Karpas-422 (cell line): ENCODE measurements at regions not wholly inside any gene's neighbourhood (a gene's known extent, or its start where the extent isn't known, plus 50 kb on each side); places are given as distances from the start of the nearest gene placed in this dataset.

ENCODE experiments used
- DNase-seq: peaks from one replicate; pipeline ENCODE4 v3.0.0-alpha.2; 2015
- H2AFZ ChIP-seq: fragments of 200-600 bp; sonication (generic); 2 replicates; pipeline ENCODE4 v1.6.1; 2014; ENCODE audit warnings: antibody characterized with exemption, low read length, mixed read lengths
- H3K27ac ChIP-seq: fragments of 200-600 bp; sonication (generic); 2 replicates; pipeline ENCODE4 v1.5.1; 2014; ENCODE audit warnings: mild to moderate bottlenecking, low read length, moderate library complexity
- H3K27me3 ChIP-seq: fragments of 200-600 bp; sonication (generic); 2 replicates; pipeline ENCODE4 v1.6.1; 2014; ENCODE audit warnings: low read length, mixed read lengths
- H3K36me3 ChIP-seq: fragments of 200-600 bp; sonication (generic); 2 replicates; pipeline ENCODE4 v1.6.1; 2014; ENCODE audit warnings: low read length, mixed read lengths; ENCODE audit not compliant: insufficient read depth
- H3K4me1 ChIP-seq: fragments of 200-600 bp; sonication (generic); 2 replicates; pipeline ENCODE4 v1.6.1; 2014; ENCODE audit warnings: mild to moderate bottlenecking, low read length, mixed read lengths
- H3K4me2 ChIP-seq: fragments of 200-600 bp; sonication (generic); 2 replicates; pipeline ENCODE4 v1.6.1; 2014; ENCODE audit warnings: low read length, low read depth, mild to moderate bottlenecking; ENCODE audit not compliant: poor library complexity, severe bottlenecking
- H3K4me3 ChIP-seq: fragments of 200-600 bp; sonication (generic); 2 replicates; pipeline ENCODE4 v1.5.1; 2014; ENCODE audit warnings: mild to moderate bottlenecking, antibody characterized with exemption, low read length, mixed read lengths
- H3K79me2 ChIP-seq: fragments of 200-600 bp; sonication (generic); 2 replicates; pipeline ENCODE4 v1.6.1; 2014; ENCODE audit warnings: mild to moderate bottlenecking, low read length, mixed read lengths
- H3K9ac ChIP-seq: fragments of 200-600 bp; sonication (generic); 2 replicates; pipeline ENCODE4 v1.6.0; 2014; ENCODE audit warnings: low read length
- H3K9me2 ChIP-seq: fragments of 200-600 bp; sonication (generic), shearing (Covaris generic); replicated peaks from 2 replicates; pipeline ENCODE4 v1.6.0; 2014; ENCODE audit warnings: mild to moderate bottlenecking, low read length, moderate library complexity; ENCODE audit not compliant: insufficient read depth
- H3K9me3 ChIP-seq: fragments of 300-700, 200-600 bp; sonication (generic); 2 replicates; pipeline ENCODE4 v1.6.1; 2014; ENCODE audit warnings: low read length, mixed read lengths
- H4K20me1 ChIP-seq: fragments of 200-600 bp; sonication (generic); 2 replicates; pipeline ENCODE4 v1.6.1; 2014; ENCODE audit warnings: mild to moderate bottlenecking, antibody characterized with exemption, low read length, low read depth; ENCODE audit not compliant: insufficient read depth

- Histone ChIP-seq H3K4me3 (no peak overlapping the region), H3K79me2 (no peaks in the 10 kb centered on the region), H3K4me1 (no peaks in the 10 kb centered on the region), H3K36me3 (no peaks in the 10 kb centered on the region), H3K27me3 (no peaks in the 10 kb centered on the region), H3K9me3 (no peaks in the 10 kb centered on the region), H4K20me1 (no peaks in the 10 kb centered on the region), H3K9ac (no peak overlapping the region), H3K9me2 (no peaks in the 10 kb centered on the region), H3K27ac (no peak overlapping the region), H2AFZ (no peak overlapping the region), H3K4me2 (no peak overlapping the region)
- no peak for DNase-seq
Measured at GRCh38 chr10:47207281-47207615, 92.7 kb upstream of the GDF10 start.

- no peak for DNase-seq
- H3K4me2 ChIP-seq: no peak overlapping the region
- no peaks in the 10 kb centered on the region for H4K20me1 ChIP-seq
- H3K4me3 ChIP-seq: no peak overlapping the region
- no peaks in the 10 kb centered on the region for H3K79me2 ChIP-seq
- no peaks in the 10 kb centered on the region for H3K4me1 ChIP-seq
- no peaks in the 10 kb centered on the region for H3K9me2 ChIP-seq
- no peak overlapping the region for H3K9ac ChIP-seq
- H3K27ac ChIP-seq: no peak overlapping the region
- no peaks in the 10 kb centered on the region for H3K36me3 ChIP-seq
- H3K9me3 ChIP-seq: no peaks in the 10 kb centered on the region
- H3K27me3 ChIP-seq: no peaks in the 10 kb centered on the region
- H2AFZ ChIP-seq: no peak overlapping the region
Measured at GRCh38 chr10:47207894-47208469, 92.0 kb upstream of the GDF10 start.

GRCh38 chr10:47209466-47209865, 90.5 kb upstream of the GDF10 start:
- no peak overlapping the region for H3K4me2 ChIP-seq
- no peaks in the 10 kb centered on the region for H4K20me1 ChIP-seq
- no peaks in the 10 kb centered on the region for H3K27me3 ChIP-seq
- H3K79me2 ChIP-seq: no peaks in the 10 kb centered on the region
- no peak for DNase-seq
- H2AFZ ChIP-seq: no peak overlapping the region
- no peaks in the 10 kb centered on the region for H3K9me3 ChIP-seq
- H3K9ac ChIP-seq: no peak overlapping the region
- H3K4me3 ChIP-seq: no peak overlapping the region
- no peak overlapping the region for H3K27ac ChIP-seq
- H3K4me1 ChIP-seq: no peaks in the 10 kb centered on the region
- no peaks in the 10 kb centered on the region for H3K9me2 ChIP-seq
- H3K36me3 ChIP-seq: no peaks in the 10 kb centered on the region

GRCh38 chr10:47214520-47214919, 85.5 kb upstream of the GDF10 start:
- H3K27me3 ChIP-seq: no peaks in the 10 kb centered on the region
- H3K27ac ChIP-seq: no peak overlapping the region
- no peaks in the 10 kb centered on the region for H3K79me2 ChIP-seq
- no peaks in the 10 kb centered on the region for H4K20me1 ChIP-seq
- no peaks in the 10 kb centered on the region for H3K9me3 ChIP-seq
- no peak for DNase-seq
- no peak overlapping the region for H3K9ac ChIP-seq
- no peak overlapping the region for H3K4me2 ChIP-seq
- H3K4me3 ChIP-seq: no peak overlapping the region
- H3K36me3 ChIP-seq: no peaks in the 10 kb centered on the region
- H3K4me1 ChIP-seq: no peaks in the 10 kb centered on the region
- no peak overlapping the region for H2AFZ ChIP-seq
- H3K9me2 ChIP-seq: no peaks in the 10 kb centered on the region

GRCh38 chr10:47217113-47217512, 82.9 kb upstream of the GDF10 start:
- H4K20me1 ChIP-seq: no peaks in the 10 kb centered on the region
- H3K9me2 ChIP-seq: no peaks in the 10 kb centered on the region
- H3K4me3 ChIP-seq: no peak overlapping the region
- H3K4me1 ChIP-seq: no peaks in the 10 kb centered on the region
- no peaks in the 10 kb centered on the region for H3K36me3 ChIP-seq
- H3K9me3 ChIP-seq: no peaks in the 10 kb centered on the region
- H3K27me3 ChIP-seq: no peaks in the 10 kb centered on the region
- no peak overlapping the region for H2AFZ ChIP-seq
- no peak overlapping the region for H3K9ac ChIP-seq
- no peak overlapping the region for H3K4me2 ChIP-seq
- no peaks in the 10 kb centered on the region for H3K79me2 ChIP-seq
- no peak for DNase-seq
- H3K27ac ChIP-seq: no peak overlapping the region

GRCh38 chr10:47218803-47219202, 81.2 kb upstream of the GDF10 start:
- Histone ChIP-seq H3K4me3 (no peak overlapping the region), H3K27ac (no peak overlapping the region), H3K79me2 (no peaks in the 10 kb centered on the region), H3K9ac (no peak overlapping the region), H3K4me2 (no peak overlapping the region), H3K9me2 (no peaks in the 10 kb centered on the region), H2AFZ (no peak overlapping the region), H3K9me3 (no peaks in the 10 kb centered on the region), H3K36me3 (no peaks in the 10 kb centered on the region), H4K20me1 (no peaks in the 10 kb centered on the region), H3K27me3 (no peaks in the 10 kb centered on the region), H3K4me1 (no peaks in the 10 kb centered on the region)
- DNase-seq: no peak

GRCh38 chr10:47222461-47222860, 77.5 kb upstream of the GDF10 start:
- Histone ChIP-seq H3K27me3 (no peaks in the 10 kb centered on the region), H2AFZ (no peak overlapping the region), H4K20me1 (no peaks in the 10 kb centered on the region), H3K79me2 (no peaks in the 10 kb centered on the region), H3K4me1 (no peaks in the 10 kb centered on the region), H3K4me3 (no peak overlapping the region), H3K9ac (no peak overlapping the region), H3K27ac (no peak overlapping the region), H3K9me3 (no peaks in the 10 kb centered on the region), H3K9me2 (no peaks in the 10 kb centered on the region), H3K36me3 (no peaks in the 10 kb centered on the region), H3K4me2 (no peak overlapping the region)
- DNase-seq: no peak

- Histone ChIP-seq H3K4me3 (no peak overlapping the region), H2AFZ (no peak overlapping the region), H3K27ac (no peak overlapping the region), H3K9ac (no peak overlapping the region), H3K4me2 (no peak overlapping the region), H3K79me2 (no peaks in the 10 kb centered on the region), H3K36me3 (no peaks in the 10 kb centered on the region), H3K9me3 (no peaks in the 10 kb centered on the region), H3K27me3 (no peaks in the 10 kb centered on the region), H4K20me1 (no peaks in the 10 kb centered on the region), H3K9me2 (no peaks in the 10 kb centered on the region), H3K4me1 (no peaks in the 10 kb centered on the region)
- no peak for DNase-seq
Measured at GRCh38 chr10:47223236-47223635, 76.8 kb upstream of the GDF10 start.
